ES-I3 (cell line): ENCODE measurements at regions not wholly inside any gene's neighbourhood (a gene's known extent, or its start where the extent isn't known, plus 50 kb on each side); places are given as distances from the start of the nearest gene placed in this dataset.
"Not testable (repeated sequence)": the region's sequence is repeated elsewhere in the genome, so short reads cannot be mapped to it uniquely, and the experiment has no call there.

Source experiments
- H3K36me3 ChIP-seq: 2 replicates; pipeline ENCODE4 v1.6.1; 2013; ENCODE audit warnings: mild to moderate bottlenecking, low read length, control low read depth, moderate library complexity; ENCODE audit not compliant: insufficient read depth
- H3K4me1 ChIP-seq: 2 replicates; pipeline ENCODE4 v1.6.1; 2013; ENCODE audit warnings: mild to moderate bottlenecking, control low read depth, low read length; ENCODE audit not compliant: insufficient read depth
- H3K9ac ChIP-seq: 2 replicates; pipeline ENCODE4 v1.6.1; 2013; ENCODE audit warnings: low read depth, mild to moderate bottlenecking, low read length, moderate library complexity
- H3K9me3 ChIP-seq: 2 replicates; pipeline ENCODE4 v1.6.1; 2013; ENCODE audit warnings: mild to moderate bottlenecking, low read length, moderate library complexity; ENCODE audit not compliant: control insufficient read depth, insufficient read depth

DNA sequence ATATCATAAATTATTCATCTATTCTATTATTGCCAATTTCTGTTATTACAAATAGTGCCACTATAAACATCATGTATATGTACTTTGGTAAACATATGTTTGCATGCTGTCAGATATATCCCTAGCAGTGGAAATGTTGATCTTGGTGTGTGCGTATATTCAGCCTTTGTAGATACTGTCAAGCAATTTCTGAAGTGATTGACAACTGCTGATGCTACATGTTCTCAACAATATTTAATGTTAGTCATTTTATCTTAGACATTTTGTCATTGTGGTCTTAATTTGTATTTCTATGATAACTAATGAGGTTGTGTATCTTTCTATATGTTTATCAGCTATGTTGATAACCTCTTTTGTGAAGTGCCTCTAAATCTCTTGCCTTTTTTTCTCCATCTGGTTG, 186.5 kb upstream of the NRG3 start:
- Histone ChIP-seq H3K36me3 (no peaks in the 10 kb centered on the region), H3K9me3 (no peaks in the 10 kb centered on the region), H3K9ac (no peak overlapping the region), H3K4me1 (no peaks in the 10 kb centered on the region)

DNA sequence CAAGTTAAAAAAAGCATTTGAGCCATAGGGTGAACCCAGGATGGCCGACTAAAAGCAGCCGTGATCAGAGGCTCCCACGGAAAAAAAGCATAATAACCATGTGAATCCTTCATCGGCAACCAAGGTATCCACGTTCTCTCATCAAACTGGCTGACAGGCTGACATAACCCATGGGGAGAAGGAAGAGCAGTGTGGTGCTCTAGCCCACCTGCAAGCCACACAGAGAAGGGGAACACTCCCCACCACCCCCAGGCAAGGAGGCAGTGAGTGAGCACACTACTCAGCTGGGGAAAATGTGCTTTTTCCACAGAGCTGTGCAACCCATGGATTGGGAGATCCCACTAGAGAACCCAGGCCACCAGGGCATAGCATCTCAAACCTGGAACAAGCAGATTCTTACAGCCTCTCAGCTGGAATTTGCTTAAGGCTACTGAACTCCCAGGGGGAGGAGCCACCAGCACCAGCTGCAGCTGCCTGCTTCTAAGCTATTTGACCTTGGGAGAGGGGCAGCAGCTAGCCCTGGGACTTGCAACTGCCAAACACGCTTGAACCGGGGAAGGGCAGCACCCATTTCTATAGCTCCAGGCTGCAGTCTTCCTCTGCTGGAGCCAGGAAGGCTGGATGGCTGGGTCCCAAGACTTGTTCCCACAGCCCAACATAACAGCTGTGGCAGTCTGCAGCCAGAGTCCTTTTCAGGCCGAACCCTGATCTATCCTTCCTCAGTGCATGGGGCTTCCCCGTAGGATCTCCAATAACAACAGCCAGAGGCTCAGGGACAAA, 178.2 kb upstream of the NRG3 start:
- Histone ChIP-seq H3K9ac (no peak overlapping the region), H3K36me3 (no peaks in the 10 kb centered on the region), H3K4me1 (peaks cover 6% of the 10 kb centered on the region), H3K9me3 (0 out of 2 replicates have a peak, but pooled peaks cover 4% of the 10 kb centered on the region)

DNA sequence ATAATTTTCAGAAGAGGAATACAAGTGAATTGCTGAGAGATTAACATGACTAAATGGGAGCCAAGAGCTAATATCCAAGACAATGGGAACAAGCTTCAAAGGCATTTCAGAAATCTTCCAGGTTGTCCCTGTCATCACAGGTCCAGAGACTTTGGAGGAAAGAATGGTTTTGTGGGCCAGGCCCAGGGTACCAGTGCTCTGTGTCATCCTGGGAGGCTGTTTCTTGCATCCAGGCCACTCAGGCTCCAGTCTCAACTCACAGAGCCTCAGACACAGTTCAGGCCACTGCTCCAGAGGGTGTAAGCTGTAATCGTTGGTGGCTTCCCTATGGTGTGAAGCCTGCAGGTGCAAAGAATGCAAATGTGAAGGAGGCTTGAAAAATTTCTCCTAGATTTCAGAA, 170.4 kb upstream of the NRG3 start:
- Histone ChIP-seq H3K4me1 (peaks cover 5% of the 10 kb centered on the region), H3K36me3 (no peaks in the 10 kb centered on the region), H3K9ac (no peak overlapping the region), H3K9me3 (no peaks in the 10 kb centered on the region)

DNA sequence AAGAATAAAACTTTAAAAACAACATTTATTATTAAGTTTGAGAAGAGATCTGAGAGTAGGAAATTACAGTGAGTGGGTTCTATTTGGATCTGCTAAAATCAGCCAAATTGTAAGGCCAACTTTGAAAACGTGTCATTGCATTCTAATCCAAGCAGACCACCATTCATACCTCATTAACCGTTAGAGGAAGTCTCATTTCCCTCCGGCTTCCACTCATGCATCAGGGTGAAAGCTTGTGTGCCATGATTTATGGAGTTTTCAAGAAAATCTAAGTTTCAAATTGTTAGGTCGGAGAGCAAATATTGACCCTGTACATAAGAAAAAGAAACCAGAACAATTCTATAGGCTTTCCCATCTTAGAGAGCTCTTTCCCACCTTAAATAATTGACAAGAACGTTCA, 166.6 kb upstream of the NRG3 start:
- Histone ChIP-seq H3K9me3 (no peaks in the 10 kb centered on the region), H3K4me1 (peaks cover 5% of the 10 kb centered on the region), H3K9ac (no peak overlapping the region), H3K36me3 (no peaks in the 10 kb centered on the region)

DNA sequence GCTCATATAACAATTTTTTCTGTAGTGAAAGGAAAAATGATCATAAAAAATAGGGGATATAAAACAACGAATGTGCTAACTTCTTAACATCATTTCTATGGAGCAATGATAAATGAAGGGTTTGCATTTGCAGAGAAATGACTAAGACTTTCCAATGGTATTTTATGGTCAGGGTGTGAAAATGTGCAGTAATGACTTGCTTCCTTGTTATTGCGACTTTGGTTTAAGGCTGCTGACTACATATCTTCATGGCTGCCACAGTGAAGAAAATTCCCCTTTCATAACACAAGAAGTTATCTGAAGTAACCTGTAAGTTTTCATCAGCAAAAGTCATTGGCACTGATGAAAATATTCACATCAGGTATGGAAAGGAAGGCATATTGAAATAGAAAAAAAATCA, 166.1 kb upstream of the NRG3 start:
- Histone ChIP-seq H3K9me3 (no peaks in the 10 kb centered on the region), H3K36me3 (no peaks in the 10 kb centered on the region), H3K4me1 (peaks cover 5% of the 10 kb centered on the region), H3K9ac (no peak overlapping the region)

DNA sequence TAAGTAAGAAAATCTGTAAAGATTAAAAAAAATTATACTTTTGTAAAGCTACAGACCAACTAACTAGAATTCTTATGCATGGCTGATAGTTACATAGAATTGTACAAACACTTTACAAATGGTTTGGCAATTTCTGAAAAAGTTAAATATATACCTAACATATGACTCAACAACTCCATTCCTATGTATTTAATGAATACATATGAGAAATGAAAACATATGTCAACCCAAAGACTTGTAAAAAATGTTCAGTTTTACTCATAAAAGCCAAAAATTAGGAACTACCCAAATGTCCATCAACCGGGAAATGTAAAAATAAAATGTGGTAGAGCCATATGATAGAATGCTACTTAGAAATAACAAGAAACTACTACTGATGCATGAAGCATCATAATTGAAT, 152.6 kb upstream of the NRG3 start:
- H3K4me1 ChIP-seq = no peaks in the 10 kb centered on the region
- no peaks in the 10 kb centered on the region for H3K36me3 ChIP-seq
- no peak overlapping the region for H3K9ac ChIP-seq
- no peaks in the 10 kb centered on the region; the same call in 1 of the 2 replicates for H3K9me3 ChIP-seq

DNA sequence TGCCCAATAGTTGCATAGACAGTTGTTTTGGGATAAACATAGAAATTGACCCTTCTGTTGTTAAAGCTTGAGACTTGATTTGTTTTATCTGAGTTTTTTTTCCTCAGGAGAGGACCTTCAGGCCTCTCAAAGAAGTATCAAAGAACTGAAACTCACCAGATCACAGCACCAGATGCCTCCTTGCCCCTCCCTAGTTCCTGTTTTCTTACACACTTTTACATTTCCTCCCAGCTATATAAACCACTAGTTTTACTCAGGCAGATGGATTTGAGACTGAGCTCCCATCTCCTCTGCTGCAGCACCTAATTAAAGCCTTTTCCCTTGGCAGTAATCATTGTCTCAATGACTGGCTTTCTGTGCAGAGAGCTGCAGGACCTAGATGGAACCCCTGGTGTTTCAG, 150.6 kb upstream of the NRG3 start:
- peaks cover 12% of the 10 kb centered on the region; the same call in 1 of the 2 replicates for H3K4me1 ChIP-seq
- no peaks in the 10 kb centered on the region for H3K9me3 ChIP-seq
- H3K36me3 ChIP-seq = no peaks in the 10 kb centered on the region
- no peak overlapping the region for H3K9ac ChIP-seq

DNA sequence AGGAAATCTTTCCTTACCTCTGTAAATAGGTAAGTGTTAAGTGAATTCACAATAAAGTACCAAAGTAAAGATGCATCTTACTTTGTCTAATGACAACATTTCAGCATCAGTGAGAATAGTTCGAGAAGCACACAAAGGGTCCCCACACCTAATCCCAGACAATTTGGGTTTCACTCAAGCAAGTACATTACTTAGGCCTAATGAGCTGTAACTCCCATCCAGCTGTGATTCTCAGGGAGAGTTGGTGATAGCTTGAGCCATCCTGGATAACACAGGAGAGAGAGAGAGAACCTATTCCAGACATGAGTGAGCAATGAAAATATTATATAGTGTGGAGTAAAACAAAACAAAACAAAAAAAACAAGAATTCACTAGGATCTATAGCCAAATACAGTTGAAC, 149.1 kb upstream of the NRG3 start:
- Histone ChIP-seq H3K9ac (no peak overlapping the region), H3K9me3 (no peaks in the 10 kb centered on the region), H3K36me3 (no peaks in the 10 kb centered on the region), H3K4me1 (peaks cover 12% of the 10 kb centered on the region; the same call in 1 of the 2 replicates)

DNA sequence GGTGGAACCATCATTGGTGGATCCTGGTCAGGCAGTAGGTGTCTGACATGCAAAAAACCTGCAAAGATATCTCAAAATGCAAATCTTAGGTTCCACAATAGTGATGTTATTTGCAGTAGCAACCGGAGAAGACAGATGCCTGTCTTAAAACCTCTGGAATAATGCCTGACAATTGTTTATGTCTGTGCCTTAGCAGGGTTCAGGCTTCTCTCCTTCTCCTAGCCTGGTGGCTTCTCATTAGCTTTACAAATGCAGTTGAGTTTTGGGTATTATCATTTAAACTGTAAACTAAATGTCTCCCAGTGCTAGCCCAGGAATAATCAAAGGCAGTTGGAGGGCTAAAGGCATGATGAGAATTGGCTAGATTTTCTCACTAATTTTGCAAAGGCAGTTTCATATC, 146.3 kb upstream of the NRG3 start:
- Histone ChIP-seq H3K9ac (no peak overlapping the region), H3K4me1 (peaks cover 12% of the 10 kb centered on the region; the same call in 1 of the 2 replicates), H3K9me3 (no peaks in the 10 kb centered on the region), H3K36me3 (no peaks in the 10 kb centered on the region)

DNA sequence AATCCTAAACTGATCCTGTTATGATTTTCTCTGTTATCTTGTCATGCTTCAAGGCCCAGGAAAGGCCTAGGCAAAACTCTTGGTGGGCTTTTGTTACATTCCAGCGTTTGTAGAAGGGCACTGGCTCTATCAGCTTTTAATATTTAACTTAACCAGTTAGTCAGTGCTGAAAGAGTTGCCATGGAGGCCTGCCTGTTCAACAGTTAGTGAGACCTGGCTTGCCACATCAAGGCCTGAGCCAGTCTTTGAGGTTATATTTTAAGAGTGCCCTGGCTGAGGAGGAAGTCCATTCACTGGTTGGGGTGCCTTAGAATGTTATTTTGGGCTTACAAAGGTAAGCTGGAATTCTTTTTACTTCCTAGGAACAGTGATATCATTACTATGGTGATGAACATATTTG, 144.1 kb upstream of the NRG3 start:
- Histone ChIP-seq H3K9me3 (no peaks in the 10 kb centered on the region; the same call in 1 of the 2 replicates), H3K4me1 (peaks cover 12% of the 10 kb centered on the region; the same call in 1 of the 2 replicates), H3K36me3 (no peaks in the 10 kb centered on the region), H3K9ac (no peak overlapping the region)

DNA sequence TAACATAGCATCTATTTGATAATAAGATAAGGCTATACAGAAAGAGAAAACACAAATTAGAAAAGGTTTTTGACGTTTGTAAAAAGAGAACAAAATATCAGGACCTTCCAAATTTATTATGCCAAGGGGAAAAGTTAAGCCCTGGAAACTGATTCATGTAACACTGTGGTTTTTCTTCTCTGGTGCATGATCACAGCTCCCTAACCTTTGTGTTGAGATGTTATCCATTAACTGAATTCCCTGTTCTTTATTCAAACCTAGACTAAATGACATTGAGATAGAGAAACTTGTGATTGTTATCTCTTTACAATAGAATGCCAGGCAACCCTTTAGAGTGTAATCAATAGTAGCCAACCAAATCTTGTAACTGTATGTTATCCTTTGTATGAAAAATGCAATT, 141.5 kb upstream of the NRG3 start:
- Histone ChIP-seq H3K9me3 (no peaks in the 10 kb centered on the region; the same call in 1 of the 2 replicates), H3K36me3 (no peaks in the 10 kb centered on the region), H3K4me1 (peaks cover 9% of the 10 kb centered on the region; the same call in 1 of the 2 replicates), H3K9ac (no peak overlapping the region)

DNA sequence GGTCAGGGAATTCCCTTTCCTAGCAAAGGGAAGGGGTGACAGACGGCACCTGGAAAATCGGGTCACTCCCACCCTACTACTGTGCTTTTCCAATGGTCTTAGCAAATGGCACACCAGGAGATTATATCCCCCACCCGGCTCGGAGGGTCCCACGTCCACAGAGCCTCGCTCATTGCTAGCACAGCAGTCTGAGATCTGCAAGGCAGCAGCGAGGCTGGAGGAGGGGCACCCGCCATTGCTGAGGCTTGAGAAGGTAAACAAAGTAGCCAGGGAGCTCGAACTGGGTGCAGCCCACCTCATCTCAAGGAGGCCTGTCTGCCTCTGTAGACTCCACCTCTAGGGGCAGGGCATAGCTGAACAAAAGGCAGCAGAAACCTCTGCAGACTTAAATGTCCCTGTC, 139.8 kb upstream of the NRG3 start:
- not testable (repeated sequence) for H3K9me3 ChIP-seq, H3K36me3 ChIP-seq, H3K9ac ChIP-seq, H3K4me1 ChIP-seq

DNA sequence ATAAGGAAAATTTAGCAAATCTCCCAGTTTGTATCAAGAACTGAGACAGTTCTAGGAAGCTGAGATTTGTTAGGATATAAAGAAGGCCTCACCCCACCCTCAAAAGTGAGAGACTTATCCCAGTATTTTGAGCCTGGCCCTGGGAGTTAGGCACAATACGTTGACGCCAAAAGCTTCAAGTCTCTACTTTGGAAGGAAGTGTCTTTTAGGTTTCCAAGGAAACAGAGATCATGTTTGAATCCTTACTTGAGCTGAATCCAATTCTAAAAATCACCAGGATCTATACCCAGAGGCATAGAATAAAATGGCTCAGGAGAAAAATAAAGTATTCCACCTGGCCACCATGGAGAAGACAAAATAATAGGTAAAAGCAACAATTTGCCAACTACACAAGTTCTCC, 115.9 kb upstream of the NRG3 start:
- Histone ChIP-seq H3K9ac (no peak overlapping the region), H3K4me1 (no peaks in the 10 kb centered on the region), H3K36me3 (no peaks in the 10 kb centered on the region), H3K9me3 (no peaks in the 10 kb centered on the region)

DNA sequence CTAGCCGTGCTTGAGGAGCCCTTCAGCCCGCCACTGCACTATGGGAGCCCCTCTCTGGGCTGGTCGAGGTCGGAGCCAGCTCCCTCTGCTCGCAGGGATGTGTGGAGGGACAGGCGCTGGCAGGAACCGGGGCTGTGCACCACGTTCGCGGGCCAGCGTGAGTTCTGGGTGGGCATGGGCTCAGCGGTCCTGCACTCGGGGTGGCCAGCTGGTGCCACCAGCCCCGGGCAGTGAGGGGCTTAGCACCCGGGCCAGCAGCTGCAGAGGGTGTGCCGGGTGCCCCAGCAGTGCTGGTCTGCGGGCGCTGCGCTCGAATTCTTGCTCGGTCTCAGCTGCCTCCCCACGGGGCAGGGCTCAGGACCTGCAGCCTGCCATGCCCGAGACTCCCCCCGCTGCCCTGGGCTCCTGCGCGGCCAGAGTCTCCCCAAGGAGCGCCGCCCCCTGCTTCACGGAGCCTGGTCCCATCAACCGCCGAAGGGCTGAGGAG, 90.8 kb upstream of the NRG3 start:
- Histone ChIP-seq H3K9ac (no peak overlapping the region), H3K9me3 (0 out of 2 replicates have a peak, but pooled peaks cover 6% of the 10 kb centered on the region)

DNA sequence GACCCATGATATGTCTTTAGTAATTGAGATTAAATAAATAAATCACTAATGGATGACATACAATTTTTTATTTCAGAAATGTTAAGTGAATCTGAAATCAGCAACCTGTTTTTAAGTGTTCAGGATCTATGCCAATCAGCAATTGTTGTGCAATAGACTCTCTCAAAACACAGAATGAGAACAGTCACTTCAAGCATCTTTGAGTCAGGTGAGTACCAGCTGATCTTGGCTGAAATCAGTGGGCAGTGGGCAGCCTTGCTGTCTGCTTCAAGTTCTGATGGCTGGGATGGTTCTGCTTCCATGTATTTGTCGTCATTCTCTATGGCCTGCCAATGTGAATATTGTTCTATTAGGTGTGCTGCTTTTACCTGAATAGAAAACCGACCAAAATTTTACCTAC, 82.3 kb upstream of the NRG3 start:
- H3K36me3 ChIP-seq = no peaks in the 10 kb centered on the region

More for the DNA sequence above, 90.8 kb upstream of the NRG3 start:
- H3K36me3 ChIP-seq = no peaks in the 10 kb centered on the region
- H3K4me1 ChIP-seq = no peaks in the 10 kb centered on the region

More for the DNA sequence above, 82.3 kb upstream of the NRG3 start:
- H3K4me1 ChIP-seq = no peaks in the 10 kb centered on the region
- no peak overlapping the region for H3K9ac ChIP-seq
- no peaks in the 10 kb centered on the region for H3K9me3 ChIP-seq
